H9 (cell line): ENCODE measurements at regions not wholly inside any gene's neighbourhood (a gene's known extent, or its start where the extent isn't known, plus 50 kb on each side); places are given as distances from the start of the nearest gene placed in this dataset.

Experiments used
- DNase-seq: peaks from one replicate; pipeline ENCODE4 v3.0.0-alpha.2; 2017
- H2AFZ ChIP-seq: one replicate; pipeline ENCODE4 v1.6.1; 2013; ENCODE audit warnings: mild to moderate bottlenecking, low read length, control low read depth, moderate library complexity
- H2AK5ac ChIP-seq: 2 replicates; pipeline ENCODE4 v1.6.1; 2013; ENCODE audit warnings: low read length, control low read depth, mixed read lengths; ENCODE audit not compliant: insufficient read length
- H2BK120ac ChIP-seq: one replicate; pipeline ENCODE4 v1.6.1; 2013; ENCODE audit warnings: low read depth, mild to moderate bottlenecking, low read length, control low read depth, inconsistent platforms; ENCODE audit not compliant: poor library complexity, severe bottlenecking
- H2BK12ac ChIP-seq: 2 replicates; pipeline ENCODE4 v1.6.1; 2013; ENCODE audit warnings: low read length, control low read depth, mixed read lengths, low read depth; ENCODE audit not compliant: insufficient read length
- H2BK15ac ChIP-seq: 2 replicates; pipeline ENCODE4 v1.6.1; 2013; ENCODE audit warnings: low read depth, low read length, control low read depth
- H2BK20ac ChIP-seq: one replicate; pipeline ENCODE4 v1.6.1; 2013; ENCODE audit warnings: low read depth, mild to moderate bottlenecking, low read length, control low read depth, inconsistent platforms; ENCODE audit not compliant: poor library complexity, severe bottlenecking
- H2BK5ac ChIP-seq: 2 replicates; pipeline ENCODE4 v1.6.1; 2013; ENCODE audit warnings: low read length, control low read depth, mixed read lengths; ENCODE audit not compliant: insufficient read length
- H3K14ac ChIP-seq: 2 replicates; pipeline ENCODE4 v1.6.1; 2013; ENCODE audit warnings: low read length, control low read depth; ENCODE audit not compliant: insufficient read depth
- H3K18ac ChIP-seq: 2 replicates; pipeline ENCODE4 v1.6.1; 2013; ENCODE audit warnings: low read depth, mild to moderate bottlenecking, mixed read lengths, low read length, control low read depth; ENCODE audit not compliant: insufficient read length
- H3K23ac ChIP-seq: 2 replicates; pipeline ENCODE4 v1.6.1; 2013; ENCODE audit warnings: low read length, control low read depth, mixed read lengths, low read depth; ENCODE audit not compliant: insufficient read length
- H3K23me2 ChIP-seq: 2 replicates; pipeline ENCODE4 v1.6.1; 2013; ENCODE audit warnings: low read depth, mild to moderate bottlenecking, mixed read lengths, low read length, control low read depth; ENCODE audit not compliant: insufficient read length, poor library complexity, severe bottlenecking
- H3K27ac ChIP-seq: 2 replicates; pipeline ENCODE4 v1.5.1; 2013; ENCODE audit warnings: low read length, control low read depth, mixed read lengths, low read depth; ENCODE audit not compliant: insufficient read length
- H3K27me3 ChIP-seq: 2 replicates; pipeline ENCODE4 v1.6.1; 2013; ENCODE audit warnings: low read length, control low read depth, inconsistent platforms; ENCODE audit not compliant: insufficient read depth
- H3K4ac ChIP-seq: 2 replicates; pipeline ENCODE4 v1.6.1; 2013; ENCODE audit warnings: low read depth, mild to moderate bottlenecking, control low read depth, inconsistent platforms, low read length, moderate library complexity
- H3K4me1 ChIP-seq: 2 replicates; pipeline ENCODE4 v1.6.1; 2013; ENCODE audit warnings: low read length, control low read depth, inconsistent platforms; ENCODE audit not compliant: insufficient read depth
- H3K4me2 ChIP-seq: 2 replicates; pipeline ENCODE4 v1.6.1; 2013; ENCODE audit warnings: low read length, control low read depth, mixed read lengths; ENCODE audit not compliant: insufficient read length, insufficient read depth
- H3K56ac ChIP-seq: 2 replicates; pipeline ENCODE4 v1.6.1; 2013; ENCODE audit warnings: low read depth, mild to moderate bottlenecking, mixed read lengths, low read length, control low read depth; ENCODE audit not compliant: insufficient read length
- H3K79me1 ChIP-seq: 2 replicates; pipeline ENCODE4 v1.6.1; 2013; ENCODE audit warnings: low read depth, mild to moderate bottlenecking, moderate library complexity, low read length, control low read depth, inconsistent platforms; ENCODE audit not compliant: insufficient read depth, poor library complexity, severe bottlenecking
- H3K79me2 ChIP-seq: 2 replicates; pipeline ENCODE4 v1.6.1; 2013; ENCODE audit warnings: low read length, control low read depth, inconsistent platforms; ENCODE audit not compliant: insufficient read depth
- H3K9ac ChIP-seq: 2 replicates; pipeline ENCODE4 v1.6.1; 2013; ENCODE audit warnings: low read length, control low read depth, mixed read lengths; ENCODE audit not compliant: insufficient read length; ENCODE audit errors: extremely low read depth
- H3K9me3 ChIP-seq: one replicate; pipeline ENCODE4 v1.6.1; 2013; ENCODE audit warnings: low read depth, low read length, inconsistent platforms; ENCODE audit not compliant: control insufficient read depth
- H3T11ph ChIP-seq: one replicate; pipeline ENCODE4 v1.6.1; 2013; ENCODE audit warnings: mild to moderate bottlenecking, low read length, control low read depth, inconsistent platforms
- H4K20me1 ChIP-seq: one replicate; pipeline ENCODE4 v1.6.1; 2013; ENCODE audit not compliant: control insufficient read depth, insufficient read length, insufficient read depth
- H4K5ac ChIP-seq: 2 replicates; pipeline ENCODE4 v1.6.1; 2013; ENCODE audit warnings: low read depth, mild to moderate bottlenecking, mixed read lengths, low read length, control low read depth; ENCODE audit not compliant: insufficient read length
- H4K8ac ChIP-seq: replicated peaks from 2 replicates; pipeline ENCODE4 v1.6.1; 2013; ENCODE audit warnings: low read length, control low read depth, mixed read lengths, low read depth; ENCODE audit not compliant: insufficient read length
- H4K91ac ChIP-seq: 2 replicates; pipeline ENCODE4 v1.6.1; 2013; ENCODE audit warnings: low read depth, mild to moderate bottlenecking, moderate library complexity, mixed read lengths, low read length, control low read depth; ENCODE audit not compliant: insufficient read length
- H3K27ac Mint-ChIP-seq, 3 experiments: 2 replicates in 2 of 3; 3 replicates in 1 of 3; pipeline ENCODE4 v1.8.0; 2020 to 2021; ENCODE audit warnings: mixed read lengths in 3 of 3, mild to moderate bottlenecking in 1 of 3, moderate library complexity in 1 of 3
- H3K27me3 Mint-ChIP-seq: 2 replicates; pipeline ENCODE4 v1.8.0; 2021; ENCODE audit warnings: low read depth, mild to moderate bottlenecking, moderate library complexity, mixed read lengths
- H3K36me3 Mint-ChIP-seq, 3 experiments: 2 replicates in 2 of 3; 3 replicates in 1 of 3; pipeline ENCODE4 v1.8.0; 2020 to 2021; ENCODE audit warnings: low read depth in 3 of 3, mixed read lengths in 3 of 3; ENCODE audit not compliant: insufficient read depth in 1 of 3
- H3K4me1 Mint-ChIP-seq, 2 experiments: 2 replicates each; pipeline ENCODE4 v1.8.0; 2020; ENCODE audit warnings: mixed read lengths in 2 of 2
- H3K4me3 Mint-ChIP-seq, 2 experiments: 2 replicates in 1 of 2; 3 replicates in 1 of 2; pipeline ENCODE4 v1.8.0; 2020 to 2021; ENCODE audit warnings: mild to moderate bottlenecking in 2 of 2, mixed read lengths in 2 of 2, moderate library complexity in 1 of 2
- H3K9me3 Mint-ChIP-seq, 2 experiments: 2 replicates in 1 of 2; 3 replicates in 1 of 2; pipeline ENCODE4 v1.8.0; 2020; ENCODE audit warnings: mild to moderate bottlenecking in 2 of 2, mixed read lengths in 2 of 2, moderate library complexity in 1 of 2
- CTCF ChIP-seq: fragments of 200-600 bp; sonication (generic); conservative IDR thresholded peaks from 3 replicates; pipeline ENCODE4 v1.8.0; 2021; ENCODE audit warnings: antibody characterized with exemption, mild to moderate bottlenecking
- WGBS: extraction: QIAGEN DNeasy Blood & Tissue Kit; methylation state at CpG from one replicate; pipeline ENCODE4 v1.1.7; 2013; ENCODE audit warnings: missing lambda C conversion rate, low lambda C conversion rate, mixed read lengths; ENCODE audit not compliant: insufficient read length; ENCODE audit errors: extremely low coverage; 5-methylcytosine and 5-hydroxymethylcytosine counted together

DNA sequence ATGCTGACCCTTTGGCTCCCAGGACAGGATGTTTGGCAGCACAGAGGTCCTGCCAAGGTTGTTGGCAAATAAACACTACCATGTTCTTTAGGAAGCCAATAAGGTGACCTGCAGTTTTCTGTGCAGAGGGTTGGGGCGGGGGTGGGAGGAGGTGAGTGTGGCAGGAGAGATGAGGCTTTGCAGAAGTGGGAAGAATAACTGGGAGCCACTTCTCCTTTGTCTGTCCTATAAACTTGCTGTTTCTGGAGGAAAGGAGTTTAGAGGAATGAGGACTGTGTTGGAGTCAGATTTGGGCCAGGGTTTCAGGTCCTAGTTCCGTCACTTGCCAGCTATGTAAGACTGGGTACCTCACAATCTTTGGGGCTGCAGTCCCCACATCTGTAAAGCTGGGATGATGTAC is 187.6 kb upstream of the SPRED2 start:
- H3T11ph ChIP-seq, result no peak overlapping the region
- no peak overlapping the region for H3K14ac ChIP-seq
- Mint-ChIP-seq H3K27ac (no peak overlapping the region), H3K27me3 (peaks cover 13% of the 10 kb centered on the region), H3K36me3 (no peaks in the 10 kb centered on the region), H3K4me1 (no peaks in the 10 kb centered on the region), H3K4me3 (no peak overlapping the region), H3K9me3 (no peaks in the 10 kb centered on the region)
- H2BK20ac ChIP-seq, result no peak overlapping the region
- H3K4me1 ChIP-seq, result no peaks in the 10 kb centered on the region
- DNase-seq, result no peak
- no peak overlapping the region for H2BK15ac ChIP-seq
- H2BK5ac ChIP-seq, result no peak overlapping the region
- no peak overlapping the region for H3K27ac ChIP-seq
- H3K23ac ChIP-seq, result no peak overlapping the region
- H3K18ac ChIP-seq, result no peak overlapping the region
- TF ChIP-seq CTCF, result no peak
- no peaks in the 10 kb centered on the region for H3K79me2 ChIP-seq
- H4K5ac ChIP-seq, result no peak overlapping the region
- H3K9ac ChIP-seq, result no peak overlapping the region
- no peaks in the 10 kb centered on the region for H4K20me1 ChIP-seq
- no peaks in the 10 kb centered on the region for H3K23me2 ChIP-seq
- H2AFZ ChIP-seq, result no peak overlapping the region
- no peak overlapping the region for H2BK12ac ChIP-seq
- no peak overlapping the region for H3K4ac ChIP-seq
- no peaks in the 10 kb centered on the region for H3K9me3 ChIP-seq
- no peak overlapping the region for H4K8ac ChIP-seq
- H3K4me2 ChIP-seq, result no peak overlapping the region
- H2AK5ac ChIP-seq, result no peak overlapping the region
- no peak overlapping the region for H4K91ac ChIP-seq
- WGBS, result no CpG with 5 or more reads among the region's 2 CpGs
- peaks cover 3% of the 10 kb centered on the region; the same call in 1 of the 2 replicates for H3K27me3 ChIP-seq
- no peaks in the 10 kb centered on the region for H3K79me1 ChIP-seq
- H3K56ac ChIP-seq, result no peak overlapping the region
- H2BK120ac ChIP-seq, result no peak overlapping the region
